ENCODE measurements at regions not wholly inside any gene's neighbourhood (a gene's known extent, or its start where the extent isn't known, plus 50 kb on each side); places are given as distances from the start of the nearest gene placed in this dataset.

- DNase-seq (no peak), ATAC-seq (replicated peaks in 1 of 2) (no peak)
- Mint-ChIP-seq H3K4me1 (ENCODE audit: low read depth) (no peaks in the 10 kb centered on the region), H3K36me3 (ENCODE audit: insufficient read depth in 2 of 2) (no peaks in the 10 kb centered on the region), H3K27me3 (ENCODE audit: low read depth) (no peaks in the 10 kb centered on the region), H3K27ac (no peak overlapping the region), H3K4me3 (no peak overlapping the region), H3K9me3 (peaks cover 1 to 6% of the 10 kb centered on the region in 2 donors)
Observed at GRCh38 chr4:166658585-166658984, 575.7 kb downstream of the SPOCK3 start.

GRCh38 chr4:166662266-166662843 is 571.9 kb downstream of the SPOCK3 start:
- no peak for DNase-seq
- H3K4me1 Mint-ChIP-seq (ENCODE audit: low read depth): no peaks in the 10 kb centered on the region
- H3K27ac Mint-ChIP-seq: no peak overlapping the region
- no peaks in the 10 kb centered on the region for H3K27me3 Mint-ChIP-seq (ENCODE audit: low read depth)
- H3K4me3 Mint-ChIP-seq: no peak overlapping the region
- H3K9me3 Mint-ChIP-seq: peaks cover 1 to 3% of the 10 kb centered on the region in 2 donors
- H3K36me3 Mint-ChIP-seq (ENCODE audit: insufficient read depth in 2 of 2): no peaks in the 10 kb centered on the region
- no peak for ATAC-seq (replicated peaks in 1 of 2)

GRCh38 chr4:166670341-166670740 is 564.0 kb downstream of the SPOCK3 start:
- no peak for DNase-seq
- Mint-ChIP-seq H3K4me1 (ENCODE audit: low read depth) (no peaks in the 10 kb centered on the region), H3K4me3 (no peak overlapping the region), H3K27ac (no peak overlapping the region), H3K27me3 (ENCODE audit: low read depth) (no peaks in the 10 kb centered on the region), H3K36me3 (ENCODE audit: insufficient read depth in 2 of 2) (no peaks in the 10 kb centered on the region), H3K9me3 (peaks cover 3 to 5% of the 10 kb centered on the region in 2 donors)
- no peak for ATAC-seq (replicated peaks in 1 of 2)

GRCh38 chr4:166673911-166674310 is 560.4 kb downstream of the SPOCK3 start:
- H3K27ac Mint-ChIP-seq: no peak overlapping the region
- DNase-seq (no peak), ATAC-seq (replicated peaks in 1 of 2) (no peak)
- H3K27me3 Mint-ChIP-seq (ENCODE audit: low read depth): no peaks in the 10 kb centered on the region
- no peaks in the 10 kb centered on the region for H3K4me1 Mint-ChIP-seq (ENCODE audit: low read depth)
- H3K36me3 Mint-ChIP-seq (ENCODE audit: insufficient read depth in 2 of 2): no peaks in the 10 kb centered on the region
- no peak overlapping the region for H3K4me3 Mint-ChIP-seq
- H3K9me3 Mint-ChIP-seq: peaks cover 4 to 5% of the 10 kb centered on the region in 2 donors

- Mint-ChIP-seq H3K27me3 (ENCODE audit: low read depth) (no peaks in the 10 kb centered on the region), H3K9me3 (peaks cover 4 to 8% of the 10 kb centered on the region in 2 donors), H3K4me3 (no peak overlapping the region), H3K36me3 (ENCODE audit: insufficient read depth in 2 of 2) (peaks cover 0 to 1% of the 10 kb centered on the region in 2 donors), H3K27ac (no peak overlapping the region), H3K4me1 (ENCODE audit: low read depth) (no peaks in the 10 kb centered on the region)
- DNase-seq (no peak), ATAC-seq (replicated peaks in 1 of 2) (no peak)
Observed at GRCh38 chr4:166675411-166675810, 558.9 kb downstream of the SPOCK3 start.

DNA sequence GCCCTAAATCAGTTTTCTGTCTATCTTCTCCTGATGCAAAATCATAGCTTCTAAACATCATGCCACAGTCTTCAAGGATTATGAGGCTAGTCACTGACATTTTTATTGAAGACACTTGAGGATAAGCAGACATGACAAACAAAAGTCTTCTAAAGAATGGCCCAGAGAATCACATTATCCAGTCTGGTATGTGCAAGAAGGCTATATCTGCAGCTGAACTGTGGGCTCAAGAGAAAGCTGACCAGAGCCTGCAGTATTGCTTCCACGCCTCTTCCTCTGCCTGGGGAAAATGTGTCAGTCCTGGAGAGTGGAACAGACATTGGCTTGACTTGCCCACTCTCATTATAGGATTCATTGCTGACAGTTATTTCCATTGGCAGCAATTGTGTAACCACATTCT is 553.5 kb downstream of the SPOCK3 start:
- Mint-ChIP-seq H3K27me3 (ENCODE audit: low read depth) (no peaks in the 10 kb centered on the region), H3K36me3 (ENCODE audit: insufficient read depth in 2 of 2) (peaks cover 1% of the 10 kb centered on the region in 2 donors), H3K9me3 (peaks cover 5 to 10% of the 10 kb centered on the region in 2 donors), H3K4me1 (ENCODE audit: low read depth) (no peaks in the 10 kb centered on the region), H3K4me3 (no peak overlapping the region), H3K27ac (no peak overlapping the region)
- no peak for ATAC-seq (replicated peaks in 1 of 2)
- no peak for DNase-seq

DNA sequence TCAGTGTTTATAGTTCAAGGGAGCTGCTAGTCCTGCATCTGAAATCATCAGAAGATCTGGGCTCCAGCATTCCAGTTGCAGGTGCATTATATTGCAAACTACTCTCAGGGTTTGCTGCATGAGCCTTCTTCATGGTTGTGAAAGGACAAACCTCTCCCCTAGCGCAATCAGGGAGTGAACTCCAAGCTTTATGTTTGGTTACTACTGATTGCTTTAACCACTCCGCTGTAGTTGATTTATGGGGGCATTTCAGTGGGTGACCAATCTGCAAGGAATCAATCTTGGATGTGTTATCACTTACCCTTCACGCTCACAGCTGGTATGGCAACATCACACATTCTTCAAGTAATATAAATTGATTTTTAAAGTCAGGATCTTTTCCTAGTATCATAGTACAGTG is 552.1 kb downstream of the SPOCK3 start:
- Mint-ChIP-seq H3K4me3 (no peak overlapping the region), H3K36me3 (ENCODE audit: insufficient read depth in 2 of 2) (peaks cover 1% of the 10 kb centered on the region in 2 donors), H3K27me3 (ENCODE audit: low read depth) (no peaks in the 10 kb centered on the region), H3K27ac (no peak overlapping the region), H3K9me3 (peaks cover 5 to 10% of the 10 kb centered on the region in 2 donors), H3K4me1 (ENCODE audit: low read depth) (no peaks in the 10 kb centered on the region)
- ATAC-seq (replicated peaks in 1 of 2) (no peak), DNase-seq (no peak)
